HFF-Myc (cell line): ENCODE measurements at regions not wholly inside any gene's neighbourhood (a gene's known extent, or its start where the extent isn't known, plus 50 kb on each side); places are given as distances from the start of the nearest gene placed in this dataset.

Experiments used
- DNase-seq: peaks from one replicate; pipeline ENCODE4 v3.0.0-alpha.2; 2011; ENCODE audit warnings: low read depth; ENCODE audit errors: extremely low read depth
- H3K4me3 ChIP-seq: replicated peaks from 2 replicates; pipeline ENCODE4 v1.5.1; 2011; ENCODE audit warnings: low read depth, mild to moderate bottlenecking, control low read depth, low read length
- TF ChIP-seq, protein P1 (sequence below): IDR thresholded peaks from 2 replicates; pipeline ENCODE4 v1.5.1; 2012; ENCODE audit warnings: mild to moderate bottlenecking, low read depth, low read length, control low read depth; ENCODE audit errors: missing control alignments

DNA sequence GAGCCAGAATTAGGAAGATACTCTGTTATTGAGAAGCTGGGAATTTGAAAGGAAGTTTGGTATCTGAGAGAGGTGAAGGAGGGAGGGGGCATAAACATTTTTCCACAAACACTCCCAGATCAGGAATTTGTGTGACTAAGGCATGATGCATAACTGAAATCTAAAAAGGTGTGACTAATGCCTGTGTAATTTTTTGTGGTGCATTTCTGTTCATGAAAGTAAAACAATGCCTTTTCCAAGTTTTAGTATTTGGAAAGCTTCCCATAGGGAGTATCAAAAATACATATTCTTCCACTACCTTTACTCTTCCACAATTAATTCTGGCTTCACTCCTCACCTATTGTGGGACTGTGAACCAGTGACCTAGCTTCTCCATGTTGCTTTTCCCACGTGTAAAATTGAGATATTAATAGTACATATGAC is 56.4 kb upstream of the CAV2 start:
- no peak overlapping the region for H3K4me3 ChIP-seq
- TF ChIP-seq, protein P1, sequence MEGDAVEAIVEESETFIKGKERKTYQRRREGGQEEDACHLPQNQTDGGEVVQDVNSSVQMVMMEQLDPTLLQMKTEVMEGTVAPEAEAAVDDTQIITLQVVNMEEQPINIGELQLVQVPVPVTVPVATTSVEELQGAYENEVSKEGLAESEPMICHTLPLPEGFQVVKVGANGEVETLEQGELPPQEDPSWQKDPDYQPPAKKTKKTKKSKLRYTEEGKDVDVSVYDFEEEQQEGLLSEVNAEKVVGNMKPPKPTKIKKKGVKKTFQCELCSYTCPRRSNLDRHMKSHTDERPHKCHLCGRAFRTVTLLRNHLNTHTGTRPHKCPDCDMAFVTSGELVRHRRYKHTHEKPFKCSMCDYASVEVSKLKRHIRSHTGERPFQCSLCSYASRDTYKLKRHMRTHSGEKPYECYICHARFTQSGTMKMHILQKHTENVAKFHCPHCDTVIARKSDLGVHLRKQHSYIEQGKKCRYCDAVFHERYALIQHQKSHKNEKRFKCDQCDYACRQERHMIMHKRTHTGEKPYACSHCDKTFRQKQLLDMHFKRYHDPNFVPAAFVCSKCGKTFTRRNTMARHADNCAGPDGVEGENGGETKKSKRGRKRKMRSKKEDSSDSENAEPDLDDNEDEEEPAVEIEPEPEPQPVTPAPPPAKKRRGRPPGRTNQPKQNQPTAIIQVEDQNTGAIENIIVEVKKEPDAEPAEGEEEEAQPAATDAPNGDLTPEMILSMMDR: no peak
- peak; percentile 96 for DNase-seq

DNA sequence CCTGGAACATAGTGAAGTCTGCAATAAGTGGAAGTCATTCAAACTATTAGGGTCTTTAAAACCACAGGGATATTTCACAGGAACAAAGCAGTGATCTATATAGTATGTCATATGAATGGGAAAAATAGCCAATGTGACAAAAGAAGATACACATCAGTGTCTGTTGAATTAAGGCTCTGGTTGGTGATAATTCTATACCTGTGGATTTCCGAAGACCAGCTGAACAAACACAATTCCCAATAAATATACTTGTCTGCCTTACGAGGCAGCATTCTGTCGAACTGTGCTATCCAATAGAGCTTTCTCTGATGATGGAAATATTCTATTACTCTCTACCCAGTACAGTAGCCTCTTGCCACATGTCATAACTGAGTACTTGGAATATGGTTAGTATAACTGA is 55.9 kb upstream of the CAV2 start:
- no peak overlapping the region for H3K4me3 ChIP-seq
- no peak for DNase-seq
- TF ChIP-seq, protein P1: no peak

DNA sequence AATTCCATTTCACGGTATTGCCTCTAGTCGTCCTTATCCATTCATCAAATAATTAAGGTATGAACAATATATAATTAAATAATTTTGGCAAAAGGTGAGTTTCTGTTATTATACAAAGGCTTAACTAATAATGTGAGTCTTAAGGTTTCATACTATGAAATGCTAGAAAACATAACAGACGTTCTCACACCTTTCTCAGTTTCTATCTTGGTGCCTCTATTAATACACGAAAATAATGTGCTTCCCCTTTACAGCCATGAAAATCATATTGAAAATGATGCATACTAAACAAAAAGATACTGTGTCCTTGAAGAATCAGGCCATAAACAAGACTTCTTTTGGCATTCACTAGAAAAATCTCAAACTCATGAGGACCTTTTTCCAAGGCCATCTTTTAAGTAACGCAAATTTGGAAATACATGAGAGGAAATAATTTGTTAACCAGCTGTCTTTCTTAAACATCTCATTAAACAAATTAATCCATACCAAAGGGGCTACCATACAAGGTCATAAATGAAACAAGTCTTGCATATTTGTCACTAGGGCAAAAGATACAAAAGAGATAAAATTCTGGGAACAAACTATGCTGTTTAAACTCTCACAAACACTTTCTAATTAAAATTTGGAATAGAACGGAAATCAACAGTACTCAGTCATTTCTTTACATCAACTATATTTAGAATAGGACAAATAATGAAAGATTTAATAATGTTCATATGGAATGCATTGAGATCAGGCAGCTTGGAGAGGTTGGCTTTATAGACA is 53.9 kb upstream of the CAV2 start:
- TF ChIP-seq, protein P1: no peak
- DNase-seq: no peak
- H3K4me3 ChIP-seq: no peak overlapping the region

DNA sequence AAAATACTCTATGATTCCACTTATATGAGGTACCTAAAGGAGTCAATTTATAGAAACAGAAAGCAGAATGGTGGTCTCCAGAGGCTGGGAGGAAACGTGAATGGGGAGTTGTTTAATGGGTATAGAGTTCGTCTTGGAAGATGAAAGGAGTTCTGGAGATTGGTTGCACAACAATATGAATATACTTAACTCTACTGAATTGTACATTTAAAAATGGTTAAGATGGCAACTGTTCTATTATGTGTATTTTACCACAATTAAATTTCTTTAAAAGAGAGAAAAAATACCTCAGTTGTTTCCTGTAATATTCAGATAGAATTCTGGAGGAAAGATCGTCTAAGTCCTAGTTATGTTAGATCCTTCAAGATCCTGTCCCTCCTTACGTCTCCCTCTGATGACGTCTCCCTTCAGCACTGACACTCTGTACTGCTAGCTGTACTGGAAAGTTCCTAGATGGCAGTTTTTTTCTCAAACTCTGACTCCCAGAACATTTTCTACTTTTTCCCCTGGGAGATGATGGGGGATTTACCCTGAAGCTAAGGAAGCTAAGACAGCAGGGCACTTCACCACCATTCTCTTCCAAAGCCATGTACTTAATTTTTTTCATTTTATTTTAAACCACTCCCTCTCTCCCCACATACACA is 53.2 kb upstream of the CAV2 start:
- DNase-seq: no peak
- H3K4me3 ChIP-seq: no peak overlapping the region
- TF ChIP-seq, protein P1: no peak

DNA sequence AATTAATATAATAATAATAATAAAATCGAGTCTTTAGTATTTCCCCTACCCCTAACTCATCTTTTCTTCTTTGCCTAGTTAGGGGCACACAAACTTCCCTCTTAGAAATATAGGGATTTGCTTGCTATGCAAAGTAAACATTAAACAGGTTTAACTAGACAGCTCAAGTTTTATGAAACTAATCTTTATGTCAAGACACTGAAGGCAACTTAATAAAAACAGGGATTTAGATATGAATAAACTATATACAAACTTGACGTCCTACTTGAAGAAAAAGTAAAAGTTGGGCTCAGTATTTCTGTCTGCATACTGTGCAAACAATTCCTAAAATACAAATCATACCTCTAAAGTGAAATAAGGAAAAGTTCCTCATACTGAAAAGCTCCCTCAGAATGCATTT is 52.1 kb upstream of the CAV2 start:
- TF ChIP-seq, protein P1: no peak
- no peak for DNase-seq
- H3K4me3 ChIP-seq: no peak overlapping the region

DNA sequence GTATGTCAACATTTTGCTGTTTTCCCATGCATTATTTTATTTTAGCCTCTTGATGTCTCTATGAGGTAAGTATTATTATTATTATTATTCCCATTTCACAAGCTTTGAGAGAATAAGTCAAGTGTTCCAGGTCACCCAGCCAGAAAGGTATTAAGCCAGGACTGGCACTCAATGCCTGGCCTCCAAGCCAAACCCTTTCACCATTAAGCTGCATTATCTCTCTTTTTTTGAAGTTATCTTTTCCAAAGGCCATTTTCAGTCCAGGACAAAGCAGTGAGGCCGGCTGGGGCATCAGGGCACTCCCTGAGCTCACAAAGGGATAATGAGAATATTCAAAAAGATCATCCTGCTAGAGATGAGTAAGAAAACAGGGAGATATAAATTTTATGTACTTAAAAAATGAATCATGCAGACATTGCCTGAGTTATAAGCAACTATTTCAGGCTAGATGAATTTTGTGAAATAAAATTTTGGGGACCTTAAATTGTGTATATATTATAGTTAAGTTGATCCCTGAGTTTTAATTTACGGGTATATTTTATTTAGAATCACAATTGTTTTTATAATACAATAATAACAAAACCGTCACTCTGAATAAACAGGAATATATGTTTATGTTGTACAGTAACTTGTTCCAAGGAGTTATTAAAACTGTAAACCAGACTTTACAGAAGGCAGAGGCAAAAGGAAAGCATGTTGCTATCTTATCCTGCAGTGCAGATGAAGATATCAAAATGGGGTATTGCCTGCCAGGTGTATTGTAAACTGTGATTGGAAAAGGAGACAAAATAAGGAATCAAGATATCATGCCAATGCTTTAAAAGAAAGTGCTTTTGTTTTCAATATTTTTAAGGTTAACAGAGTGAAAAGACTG is 51.3 kb upstream of the CAV2 start:
- no peak overlapping the region for H3K4me3 ChIP-seq
- no peak for DNase-seq
- TF ChIP-seq, protein P1: no peak
